Adrenal gland (tissue), 9 donors: ENCODE measurements at regions not wholly inside any gene's neighbourhood (a gene's known extent, or its start where the extent isn't known, plus 50 kb on each side); places are given as distances from the start of the nearest gene placed in this dataset.

Experiments
- DNase-seq, 7 donors: peaks; one replicate each; pipeline ENCODE4 v3.0.0-alpha.2; 2019 to 2020
- H3K27ac ChIP-seq, 5 donors: fragments of 200-600 bp; sonication (generic) in 4 of 5; 1 replicate in 3 of 5; 2 replicates in 2 of 5; pipeline versions ENCODE4 v1.5.1 to v1.8.0; 2016 to 2020; ENCODE audit warnings: mild to moderate bottlenecking in 1 of 5
- H3K27me3 ChIP-seq: fragments of 200-600 bp; 2 replicates; pipeline ENCODE4 v1.8.0; 2021
- H3K36me3 ChIP-seq, 2 donors: fragments of 200-600 bp; replicated peaks in 1 of 2; 1 replicate in 1 of 2; 2 replicates in 1 of 2; pipeline versions ENCODE4 v1.5.1 to v1.8.0; 2018 to 2022
- H3K4me1 ChIP-seq, 2 donors: fragments of 200-600 bp; replicated peaks in 1 of 2; 1 replicate in 1 of 2; 2 replicates in 1 of 2; pipeline versions ENCODE4 v1.5.1 to v1.8.0; 2018 to 2021
- H3K4me3 ChIP-seq, 4 donors: fragments of 200-600 bp; sonication (generic) in 3 of 4; one replicate each; pipeline ENCODE4 v1.5.1; 2016 to 2018
- H3K9me3 ChIP-seq, 3 donors: fragments of 200-600 bp; sonication (generic) in 1 of 3; replicated peaks in 1 of 3; 1 replicate in 2 of 3; 2 replicates in 1 of 3; pipeline versions ENCODE4 v1.5.1 to v1.8.0; 2016 to 2021
- POLR2A ChIP-seq, 2 donors: fragments of 450-650 bp; IDR thresholded peaks; one replicate each; pipeline ENCODE4 v1.6.1; 2017; ENCODE audit warnings: antibody characterized with exemption in 2 of 2, mild to moderate bottlenecking in 2 of 2, moderate library complexity in 1 of 2
- WGBS, 4 donors: extraction: QIAGEN DNeasy Blood & Tissue Kit in 2 of 4; methylation state at CpG; one replicate each; pipeline versions ENCODE4 v1.1.5 to v1.1.7; 2013 to 2017; 5-methylcytosine and 5-hydroxymethylcytosine counted together
- intact Hi-C, 2 donors: fragments of 100-400 bp; cut with DNase I; formaldehyde crosslinking; loops; one replicate each; pipeline versions ENCODE4 v1.14.1 to v1.15.0; 2022 to 2023
- TF ChIP-seq, protein P1 (sequence below), 6 experiments: fragments of 450-650 bp in 4 of 6; fragments of 200-600 bp in 2 of 6; sonication (generic) in 1 of 6; IDR thresholded peaks; 1 replicate in 5 of 6; 2 replicates in 1 of 6; pipeline versions ENCODE4 v1.5.1 to v1.8.0; 2016 to 2021; ENCODE audit warnings: antibody characterized with exemption in 6 of 6, mild to moderate bottlenecking in 2 of 6, moderate library complexity in 1 of 6
- donor health status: healthy with polysubstance abuse.
- donor health status: Bipolar disorder and iron deficiency.
- donor health status: DM: yes; HTN: yes; CAD: no.
- donor health status: DM: no; HTN: no; CAD: no.
- donor health status: DM: no; HTN: no; CAD: no.

DNA sequence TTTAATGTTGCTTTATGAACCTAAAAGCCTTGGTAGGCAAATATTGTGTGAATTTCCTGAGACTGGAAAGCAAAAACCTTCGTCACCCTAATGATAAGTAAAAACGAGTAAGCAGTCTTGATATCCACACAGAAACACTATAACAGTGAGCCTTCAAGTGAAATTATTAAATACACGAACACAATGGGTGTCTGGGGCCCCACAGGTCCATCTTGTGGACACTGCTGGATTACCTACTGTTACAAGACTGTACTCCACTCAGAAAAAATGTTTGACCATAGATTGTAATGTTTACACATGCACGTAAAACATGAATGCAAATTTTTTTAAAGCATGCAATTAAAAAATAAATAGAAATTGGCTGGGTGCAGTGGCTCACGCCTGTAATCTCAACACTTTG is 466.9 kb downstream of the CD83 start:
- H3K36me3 ChIP-seq, result no peaks in the 10 kb centered on the region
- H3K27me3 ChIP-seq, result no peaks in the 10 kb centered on the region
- 61 to 72% (median 64%) methylated on average over 5 of the region's 5 CpGs for WGBS, 4 donors
- H3K27ac ChIP-seq, result no peak overlapping the region
- intact Hi-C loops, result no loop called here
- no peak for DNase-seq
- H3K4me1 ChIP-seq, result no peaks in the 10 kb centered on the region
- TF ChIP-seq, protein P1, sequence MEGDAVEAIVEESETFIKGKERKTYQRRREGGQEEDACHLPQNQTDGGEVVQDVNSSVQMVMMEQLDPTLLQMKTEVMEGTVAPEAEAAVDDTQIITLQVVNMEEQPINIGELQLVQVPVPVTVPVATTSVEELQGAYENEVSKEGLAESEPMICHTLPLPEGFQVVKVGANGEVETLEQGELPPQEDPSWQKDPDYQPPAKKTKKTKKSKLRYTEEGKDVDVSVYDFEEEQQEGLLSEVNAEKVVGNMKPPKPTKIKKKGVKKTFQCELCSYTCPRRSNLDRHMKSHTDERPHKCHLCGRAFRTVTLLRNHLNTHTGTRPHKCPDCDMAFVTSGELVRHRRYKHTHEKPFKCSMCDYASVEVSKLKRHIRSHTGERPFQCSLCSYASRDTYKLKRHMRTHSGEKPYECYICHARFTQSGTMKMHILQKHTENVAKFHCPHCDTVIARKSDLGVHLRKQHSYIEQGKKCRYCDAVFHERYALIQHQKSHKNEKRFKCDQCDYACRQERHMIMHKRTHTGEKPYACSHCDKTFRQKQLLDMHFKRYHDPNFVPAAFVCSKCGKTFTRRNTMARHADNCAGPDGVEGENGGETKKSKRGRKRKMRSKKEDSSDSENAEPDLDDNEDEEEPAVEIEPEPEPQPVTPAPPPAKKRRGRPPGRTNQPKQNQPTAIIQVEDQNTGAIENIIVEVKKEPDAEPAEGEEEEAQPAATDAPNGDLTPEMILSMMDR (IDR thresholded peaks at IDR 0.05), result no peak
- no peak for TF ChIP-seq POLR2A (IDR thresholded peaks at IDR 0.05)
- H3K9me3 ChIP-seq, result no peaks in the 10 kb centered on the region
- H3K4me3 ChIP-seq, result no peak overlapping the region

DNA sequence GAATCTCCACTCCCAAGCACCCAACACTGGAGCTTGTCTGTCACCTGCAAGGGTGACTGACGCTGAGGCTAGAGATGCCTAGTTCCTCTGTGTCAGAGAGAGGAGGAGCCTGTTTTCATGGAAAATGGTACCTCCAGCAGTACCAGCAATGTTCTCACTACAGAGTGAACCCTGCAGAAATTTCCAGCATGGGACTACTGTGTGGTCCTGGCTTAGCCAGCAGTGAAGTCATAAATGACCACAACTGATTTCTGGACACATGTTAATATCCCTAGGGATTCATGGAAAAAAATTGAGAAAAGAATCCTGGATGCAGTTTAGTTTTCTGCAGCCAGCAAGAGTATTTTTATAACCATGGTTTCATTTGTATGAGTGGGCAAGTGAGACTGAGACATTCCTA is 468.1 kb downstream of the CD83 start:
- TF ChIP-seq, protein P1 (IDR thresholded peaks at IDR 0.05), result no peak
- TF ChIP-seq POLR2A (IDR thresholded peaks at IDR 0.05), result no peak
- no peaks in the 10 kb centered on the region for H3K4me1 ChIP-seq
- no peaks in the 10 kb centered on the region for H3K36me3 ChIP-seq
- DNase-seq, result no peak
- H3K27ac ChIP-seq, result no peak overlapping the region
- H3K27me3 ChIP-seq, result no peaks in the 10 kb centered on the region
- intact Hi-C loops, result no loop called here
- H3K4me3 ChIP-seq, result no peak overlapping the region
- no peaks in the 10 kb centered on the region for H3K9me3 ChIP-seq
- WGBS, 4 donors, result 88 to 89% (median 88%) methylated on average over 1 of the region's 1 CpG; no CpG with 5 or more reads in 1 of the 4 donors

DNA sequence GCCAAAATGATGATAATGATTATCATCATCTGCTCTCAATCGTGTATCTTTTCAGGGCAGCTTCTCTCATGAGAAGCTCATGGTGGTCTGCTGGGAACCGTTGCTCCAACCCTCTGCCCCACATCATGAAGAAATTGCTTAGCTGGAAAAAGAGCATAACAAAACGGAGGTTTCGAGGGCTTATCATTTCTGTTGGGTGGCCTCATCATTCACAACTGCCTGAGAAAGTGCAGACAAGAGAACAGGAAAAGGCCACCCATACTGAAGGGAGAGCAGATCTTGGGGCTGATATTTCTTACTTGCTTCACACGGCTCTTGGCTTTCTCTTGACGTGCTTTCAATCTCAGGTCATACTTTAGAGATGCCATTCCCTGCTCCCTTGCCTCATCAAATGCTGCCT is 471.6 kb downstream of the CD83 start:
- Histone ChIP-seq H3K4me1 (no peaks in the 10 kb centered on the region), H3K4me3 (no peak overlapping the region), H3K27ac (no peak overlapping the region), H3K36me3 (no peaks in the 10 kb centered on the region), H3K27me3 (no peaks in the 10 kb centered on the region), H3K9me3 (no peaks in the 10 kb centered on the region)
- DNase-seq, result no peak
- intact Hi-C loops, result no loop called here
- 65 to 74% (median 72%) methylated on average over 6 of the region's 6 CpGs for WGBS, 4 donors
- TF ChIP-seq, protein P1 (IDR thresholded peaks at IDR 0.05), result no peak
- no peak for TF ChIP-seq POLR2A (IDR thresholded peaks at IDR 0.05)

DNA sequence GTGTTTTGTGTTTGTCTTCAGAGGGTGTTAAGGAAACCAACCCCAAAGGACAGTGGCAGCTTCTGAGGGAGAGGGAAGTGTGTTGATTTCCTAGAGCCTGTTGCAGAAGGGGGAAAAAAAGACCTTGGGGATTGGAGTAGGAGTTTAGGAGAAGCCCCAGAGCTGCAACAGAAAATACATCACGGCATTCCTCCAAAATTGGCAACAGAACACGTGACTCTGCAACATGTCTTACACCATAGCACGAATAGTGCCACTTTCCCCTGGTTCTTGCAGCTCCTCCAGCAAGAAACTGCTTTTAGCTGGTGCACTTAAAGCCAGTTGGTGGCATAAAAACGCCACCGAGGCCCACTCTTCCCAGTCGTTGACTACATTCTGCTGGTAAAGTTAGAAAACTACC is 473.0 kb downstream of the CD83 start:
- Histone ChIP-seq H3K9me3 (no peaks in the 10 kb centered on the region), H3K27me3 (no peaks in the 10 kb centered on the region), H3K36me3 (no peaks in the 10 kb centered on the region), H3K4me3 (no peak overlapping the region), H3K4me1 (no peaks in the 10 kb centered on the region), H3K27ac (no peak overlapping the region)
- TF ChIP-seq, protein P1 (IDR thresholded peaks at IDR 0.05), result no peak
- no peak for TF ChIP-seq POLR2A (IDR thresholded peaks at IDR 0.05)
- DNase-seq, result no peak
- 58 to 62% (median 61%) methylated on average over 6 of the region's 6 CpGs for WGBS, 4 donors
- intact Hi-C loops, result no loop called here
